Fibroblast of lung (primary cell): ENCODE measurements at regions not wholly inside any gene's neighbourhood (a gene's known extent, or its start where the extent isn't known, plus 50 kb on each side); places are given as distances from the start of the nearest gene placed in this dataset.

Experiments
- DNase-seq, 2 donors: peaks; one replicate each; pipeline versions ENCODE4 v3.0.0 to v3.0.0-alpha.2; 2010; ENCODE audit warnings: low read depth in 2 of 2
- H2AFZ ChIP-seq: 2 replicates; pipeline ENCODE4 v1.5.1; 2012; ENCODE audit warnings: low read length, control low read depth, inconsistent platforms
- H3K27ac ChIP-seq: 2 replicates; pipeline ENCODE4 v1.5.1; 2011; ENCODE audit warnings: low read length, control low read depth; ENCODE audit not compliant: insufficient read depth
- H3K27me3 ChIP-seq: 2 replicates; pipeline ENCODE4 v1.5.1; 2011; ENCODE audit warnings: mild to moderate bottlenecking, low read length; ENCODE audit not compliant: control insufficient read depth, insufficient read depth
- H3K36me3 ChIP-seq: 2 replicates; pipeline ENCODE4 v1.5.1; 2011; ENCODE audit warnings: low read length; ENCODE audit not compliant: control insufficient read depth, insufficient read depth
- H3K4me1 ChIP-seq: 2 replicates; pipeline ENCODE4 v1.5.1; 2011; ENCODE audit warnings: low read length; ENCODE audit not compliant: control insufficient read depth, insufficient read depth; ENCODE audit errors: extremely low read depth
- H3K4me2 ChIP-seq: 2 replicates; pipeline ENCODE4 v1.5.1; 2011; ENCODE audit warnings: low read length, control low read depth; ENCODE audit not compliant: insufficient read depth; ENCODE audit errors: extremely low read depth
- H3K4me3 ChIP-seq, 4 experiments: fragments of 200-600 bp in 1 of 4; sonication (generic) in 1 of 4; replicated peaks in 1 of 4; 2 replicates each; pipeline ENCODE4 v1.5.1; 2011 to 2016; ENCODE audit warnings: low read length in 4 of 4, low read depth in 3 of 4, mild to moderate bottlenecking in 3 of 4, control low read depth in 2 of 4, inconsistent platforms in 1 of 4, mixed read lengths in 1 of 4; ENCODE audit not compliant: insufficient read depth in 1 of 4; ENCODE audit errors: control extremely low read depth in 1 of 4
- H3K79me2 ChIP-seq: 2 replicates; pipeline ENCODE4 v1.5.1; 2012; ENCODE audit warnings: mild to moderate bottlenecking, low read length, inconsistent platforms; ENCODE audit not compliant: control insufficient read depth, insufficient read depth
- H3K9ac ChIP-seq: 2 replicates; pipeline ENCODE4 v1.5.1; 2011; ENCODE audit warnings: mild to moderate bottlenecking, low read length, control low read depth; ENCODE audit not compliant: insufficient read depth
- H3K9me3 ChIP-seq: 2 replicates; pipeline ENCODE4 v1.5.1; 2012; ENCODE audit warnings: low read depth, low read length; ENCODE audit not compliant: control insufficient read depth, insufficient read depth
- H4K20me1 ChIP-seq: 2 replicates; pipeline ENCODE4 v1.5.1; 2011; ENCODE audit warnings: low read length; ENCODE audit not compliant: control insufficient read depth, insufficient read depth; ENCODE audit errors: extremely low read depth
- CTCF ChIP-seq, 2 donors: IDR thresholded peaks in 1 of 2; conservative IDR thresholded peaks in 1 of 2; 1 replicate in 1 of 2; 2 replicates in 1 of 2; pipeline ENCODE4 v1.5.1; 2011 to 2012; ENCODE audit warnings: low read length in 2 of 2, control low read depth in 1 of 2, inconsistent platforms in 1 of 2, low read depth in 1 of 2, mild to moderate bottlenecking in 1 of 2
- EZH2 ChIP-seq: IDR thresholded peaks from 2 replicates; pipeline ENCODE4 v1.5.1; 2012; ENCODE audit warnings: low read length, control low read depth, mild to moderate bottlenecking; ENCODE audit errors: missing control alignments

- TF ChIP-seq EZH2 (no peak), CTCF (conservative IDR thresholded peaks at IDR 0.05 in 1 of 2, IDR thresholded peaks at IDR 0.05 in 1 of 2; ENCODE audit: low read depth in 1 of 2, low read length in 2 of 2) (no peak)
- no peaks in the 10 kb centered on the region for H4K20me1 ChIP-seq
- DNase-seq: no peak
- H3K4me3 ChIP-seq: no peak overlapping the region
- no peaks in the 10 kb centered on the region for H3K36me3 ChIP-seq
- H3K79me2 ChIP-seq: no peaks in the 10 kb centered on the region
- H3K27ac ChIP-seq: no peak overlapping the region
- no peak overlapping the region for H3K4me2 ChIP-seq
- H2AFZ ChIP-seq: no peak overlapping the region
- H3K4me1 ChIP-seq: no peaks in the 10 kb centered on the region
- no peaks in the 10 kb centered on the region for H3K27me3 ChIP-seq
- no peaks in the 10 kb centered on the region for H3K9me3 ChIP-seq
- no peak overlapping the region for H3K9ac ChIP-seq
These were observed 485.5 kb downstream of the TUSC7 start for GRCh38 chr3:117195034-117195433.

- no peak for TF ChIP-seq EZH2
- no peak for TF ChIP-seq CTCF (conservative IDR thresholded peaks at IDR 0.05 in 1 of 2, IDR thresholded peaks at IDR 0.05 in 1 of 2; ENCODE audit: low read depth in 1 of 2, low read length in 2 of 2)
- Histone ChIP-seq H3K27ac (no peak overlapping the region), H3K9me3 (no peaks in the 10 kb centered on the region), H3K27me3 (no peaks in the 10 kb centered on the region), H2AFZ (no peak overlapping the region), H3K9ac (no peak overlapping the region), H3K4me3 (no peak overlapping the region), H3K36me3 (no peaks in the 10 kb centered on the region), H3K79me2 (no peaks in the 10 kb centered on the region), H3K4me2 (no peak overlapping the region), H4K20me1 (no peaks in the 10 kb centered on the region), H3K4me1 (no peaks in the 10 kb centered on the region)
- DNase-seq: no peak
These were observed 491.4 kb downstream of the TUSC7 start for GRCh38 chr3:117200962-117201361.

- no peak overlapping the region for H3K4me2 ChIP-seq
These were observed 492.6 kb downstream of the TUSC7 start for GRCh38 chr3:117201901-117202774.

More at GRCh38 chr3:117201901-117202774, 492.6 kb downstream of the TUSC7 start:
- Histone ChIP-seq H3K27ac (no peak overlapping the region), H3K4me3 (no peak overlapping the region), H3K36me3 (no peaks in the 10 kb centered on the region), H3K9me3 (no peaks in the 10 kb centered on the region), H2AFZ (no peak overlapping the region), H3K27me3 (no peaks in the 10 kb centered on the region), H3K79me2 (no peaks in the 10 kb centered on the region), H3K4me1 (no peaks in the 10 kb centered on the region), H4K20me1 (no peaks in the 10 kb centered on the region), H3K9ac (no peak overlapping the region)
- DNase-seq: peak in 1 of 2 donors; percentile 1
- no peak for TF ChIP-seq CTCF (conservative IDR thresholded peaks at IDR 0.05 in 1 of 2, IDR thresholded peaks at IDR 0.05 in 1 of 2; ENCODE audit: low read depth in 1 of 2, low read length in 2 of 2)
- no peak for TF ChIP-seq EZH2
